OCI-M2 (cell line): ENCODE measurements at regions not wholly inside any gene's neighbourhood (a gene's known extent, or its start where the extent isn't known, plus 50 kb on each side); places are given as distances from the start of the nearest gene placed in this dataset.

ENCODE experiments used
- DNase-seq: peaks from one replicate; lab custom pipeline; 2025; ENCODE audit not compliant: unreplicated experiment; lab: John Stamatoyannopoulos, UW

DNA sequence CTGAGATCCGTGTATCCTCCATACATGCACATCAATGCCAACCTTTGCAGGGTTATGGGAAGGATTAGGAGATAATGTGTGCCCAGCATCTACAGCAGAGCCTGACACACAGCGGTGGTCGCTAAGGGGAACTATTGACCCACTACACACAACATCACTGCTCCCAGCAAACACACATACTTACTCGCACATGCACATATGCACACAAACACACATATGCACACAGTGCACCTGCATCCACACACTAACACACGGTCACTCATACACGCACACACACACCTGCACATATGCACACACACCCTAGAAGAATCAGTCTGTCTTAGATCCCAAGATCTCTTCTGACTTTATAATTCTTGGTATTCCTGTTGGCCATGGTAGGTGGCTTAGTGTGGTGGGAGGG, 118.3 kb downstream of the GYPC start:
- DNase-seq: no peak

DNA sequence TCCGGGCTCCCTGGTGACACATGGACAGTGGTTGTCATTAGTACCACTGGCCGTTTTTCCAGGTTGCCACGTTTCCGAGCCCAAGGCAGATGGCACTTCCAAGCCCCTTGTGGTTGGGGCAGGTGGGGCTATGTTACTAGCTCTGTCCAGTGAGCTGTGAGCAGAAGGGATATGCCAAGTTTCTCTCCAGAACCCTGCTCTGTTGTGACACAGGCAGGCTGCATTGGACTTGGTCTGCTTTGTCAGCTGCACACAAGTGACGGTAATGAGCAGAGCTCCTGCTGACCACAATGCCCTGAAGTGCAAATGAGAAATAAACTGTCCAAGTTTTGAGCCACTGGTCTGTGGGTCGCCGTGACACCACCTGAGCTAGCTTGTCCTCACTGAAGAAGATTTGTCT, 118.8 kb downstream of the GYPC start:
- DNase-seq: no peak

DNA sequence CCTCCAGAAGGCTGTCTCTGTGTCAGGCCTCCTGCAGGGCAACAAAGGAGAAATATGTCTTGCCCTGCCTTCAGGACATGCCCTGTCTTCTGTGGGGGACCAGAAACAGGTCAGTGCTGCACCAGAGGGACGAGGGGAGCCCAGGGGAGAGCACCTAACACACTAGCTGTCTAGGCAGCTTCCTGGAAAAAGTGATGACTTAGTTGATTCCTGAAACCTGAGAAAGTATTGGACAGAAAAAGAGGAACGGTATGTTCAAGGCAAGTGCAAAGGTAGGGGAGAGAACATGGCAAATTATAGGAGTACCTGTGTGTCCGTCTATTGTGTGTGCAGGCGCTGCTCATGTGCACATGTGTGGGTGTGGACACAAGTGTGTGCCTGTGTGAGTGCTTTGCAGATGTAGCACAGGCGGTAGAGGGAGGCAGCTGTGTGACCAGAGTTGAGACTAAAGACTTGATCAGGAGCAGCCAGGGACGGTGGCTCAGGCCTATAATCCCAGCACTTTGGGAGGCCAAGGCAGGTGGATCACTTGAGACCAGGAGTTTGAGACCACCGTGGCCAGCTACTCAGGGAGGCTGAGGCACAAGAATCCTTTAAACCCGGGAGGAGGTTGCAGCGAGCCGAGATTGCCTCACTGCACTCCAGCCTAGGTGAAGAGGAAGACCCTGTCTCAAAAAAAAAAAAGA, 119.5 kb downstream of the GYPC start:
- DNase-seq: no peak

DNA sequence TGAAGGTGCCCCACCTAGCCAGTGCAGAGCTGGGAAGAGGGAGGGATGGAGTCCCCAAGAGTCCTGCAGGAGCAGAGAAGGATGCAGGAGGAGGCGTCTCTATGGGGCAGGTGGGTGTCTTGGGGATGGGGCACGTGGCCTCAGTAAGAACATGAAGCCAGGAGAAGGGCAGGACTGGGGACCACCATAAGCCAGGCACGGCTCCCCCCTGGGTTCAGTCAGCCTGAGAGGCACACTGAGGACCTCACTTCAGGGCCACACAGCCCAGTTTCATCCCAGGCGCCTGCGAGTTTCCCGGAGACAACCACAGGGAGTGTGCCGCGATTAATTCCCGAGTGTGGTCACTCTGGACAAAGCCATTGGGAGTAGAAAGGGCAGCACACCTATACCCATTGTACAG, 120.3 kb downstream of the GYPC start:
- no peak for DNase-seq

DNA sequence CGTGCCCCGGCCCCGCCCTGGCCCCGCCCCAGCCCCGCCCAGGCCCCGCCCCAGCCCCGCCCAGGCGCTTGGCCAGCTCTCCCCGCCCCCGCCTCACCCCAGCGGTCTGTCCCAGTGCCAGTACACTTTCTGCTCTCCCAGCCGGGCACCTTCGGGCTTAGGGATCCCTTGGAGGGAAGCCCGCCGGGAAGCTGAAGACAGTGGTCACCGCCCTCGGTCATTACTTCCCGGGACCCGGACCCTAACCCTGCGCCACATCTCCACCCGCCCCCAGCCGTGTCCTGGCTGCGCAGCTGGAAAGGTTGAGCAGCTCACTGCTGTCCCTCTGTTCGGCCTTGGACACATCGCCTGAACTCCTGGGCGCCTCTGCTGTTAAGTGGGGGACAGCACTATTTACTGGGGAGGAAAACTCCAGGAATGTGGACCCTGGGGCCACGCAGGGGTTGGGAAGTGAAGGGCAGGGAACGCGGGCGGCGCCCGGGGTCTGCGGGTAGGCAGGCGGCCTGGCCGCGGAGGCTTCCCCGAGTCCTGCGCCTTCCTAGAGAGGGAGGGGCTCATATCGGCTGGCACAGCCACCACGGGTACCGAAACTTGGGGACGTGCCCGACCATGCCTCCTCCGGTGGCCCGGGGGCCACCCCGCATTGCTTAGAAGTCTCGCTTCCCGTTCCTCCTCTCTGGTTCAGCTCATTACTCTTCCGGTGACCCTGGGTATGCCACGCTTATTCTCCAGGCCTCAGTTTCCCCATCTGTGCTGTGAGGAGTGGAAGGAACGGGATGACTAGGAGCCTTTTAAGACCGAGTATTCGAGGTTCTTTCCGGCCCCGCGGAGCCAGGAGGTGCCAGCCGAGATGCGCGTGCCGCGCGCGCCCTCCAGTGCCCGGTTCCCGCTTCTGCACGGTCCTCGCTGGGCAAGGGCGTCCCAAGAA, 121.0 kb downstream of the GYPC start:
- DNase-seq: peak; percentile 16

DNA sequence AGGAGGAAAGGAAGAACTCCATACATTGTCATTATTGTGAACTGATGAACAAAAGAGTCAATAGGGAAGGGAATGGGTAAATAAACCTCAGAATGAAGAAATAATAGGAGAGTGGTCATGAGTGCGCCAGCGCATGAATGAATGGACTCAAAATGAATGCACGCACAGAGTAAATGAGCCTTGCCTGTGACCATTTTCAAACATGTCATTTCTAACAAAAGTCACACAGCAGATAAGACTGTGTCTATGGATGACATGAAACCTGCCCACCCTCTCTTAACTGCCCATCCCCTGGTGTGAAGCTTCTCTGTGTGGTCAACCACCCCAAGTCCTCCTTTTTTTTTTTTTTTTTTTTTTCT, 121.1 kb upstream of the TEX51 start:
- no peak for DNase-seq

DNA sequence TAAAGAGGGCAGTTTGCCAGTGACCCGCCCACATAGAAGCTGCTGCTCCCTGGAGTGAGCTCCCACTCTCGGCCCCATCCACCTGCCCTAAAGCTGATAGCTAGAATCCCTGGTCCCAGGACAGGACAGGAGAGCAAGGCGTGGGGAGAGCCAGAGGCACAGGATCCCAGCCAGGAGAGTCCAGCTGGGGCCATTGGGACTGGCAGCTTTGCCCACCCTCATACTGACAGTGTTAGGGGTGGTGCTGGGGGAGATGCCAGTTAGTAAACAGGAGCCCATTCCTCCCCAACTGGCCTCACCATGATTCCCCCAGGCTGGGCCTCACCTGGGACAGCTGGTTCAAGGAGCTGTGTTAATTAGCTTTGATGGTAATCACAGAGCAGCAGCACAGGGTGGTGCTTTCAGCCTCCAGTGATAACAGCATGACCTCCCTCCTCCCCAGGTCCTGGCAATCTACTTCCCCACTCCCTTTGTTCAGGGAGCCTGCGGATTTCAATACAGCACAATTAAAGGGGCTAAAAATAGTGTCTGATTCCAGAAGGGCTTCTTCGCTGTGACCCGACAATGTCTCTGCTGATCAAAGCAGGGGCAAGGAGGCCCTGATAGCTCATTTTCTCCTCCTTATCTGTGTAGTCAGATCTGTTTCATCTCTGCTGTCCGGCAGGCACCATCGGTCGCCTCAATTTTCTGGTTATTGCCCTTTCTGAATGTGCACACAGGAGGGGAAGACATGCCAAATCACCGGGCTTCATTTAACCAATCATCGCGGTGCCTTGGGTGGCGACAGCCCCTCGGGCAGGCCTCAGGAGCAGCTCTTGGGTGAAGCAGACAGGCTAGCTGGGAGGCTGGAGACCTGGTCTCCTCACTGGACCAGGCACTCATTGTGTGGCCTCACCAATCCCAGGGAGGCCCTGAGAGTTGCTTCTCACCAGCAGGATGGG, 119.9 kb upstream of the TEX51 start:
- DNase-seq: no peak

DNA sequence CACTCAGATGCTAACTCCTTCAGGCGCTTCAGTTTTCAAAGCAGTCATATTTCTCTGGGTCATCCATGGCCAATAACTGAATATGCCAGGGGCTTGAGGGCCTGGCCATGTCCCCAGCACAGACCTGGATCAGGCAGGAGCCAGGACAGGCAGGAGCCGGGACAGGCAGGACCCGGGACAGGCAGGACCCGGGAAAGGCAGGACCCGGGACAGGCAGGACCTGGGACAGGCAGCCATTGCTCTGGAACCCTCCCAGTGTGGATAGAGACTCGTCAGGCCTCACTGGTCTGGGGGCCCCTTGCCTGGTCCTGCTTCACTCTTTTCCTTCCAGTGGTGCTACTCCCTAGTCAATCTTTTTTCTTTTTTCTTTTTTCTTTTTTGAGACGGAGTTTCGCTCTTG, 117.5 kb upstream of the TEX51 start:
- DNase-seq: no peak

DNA sequence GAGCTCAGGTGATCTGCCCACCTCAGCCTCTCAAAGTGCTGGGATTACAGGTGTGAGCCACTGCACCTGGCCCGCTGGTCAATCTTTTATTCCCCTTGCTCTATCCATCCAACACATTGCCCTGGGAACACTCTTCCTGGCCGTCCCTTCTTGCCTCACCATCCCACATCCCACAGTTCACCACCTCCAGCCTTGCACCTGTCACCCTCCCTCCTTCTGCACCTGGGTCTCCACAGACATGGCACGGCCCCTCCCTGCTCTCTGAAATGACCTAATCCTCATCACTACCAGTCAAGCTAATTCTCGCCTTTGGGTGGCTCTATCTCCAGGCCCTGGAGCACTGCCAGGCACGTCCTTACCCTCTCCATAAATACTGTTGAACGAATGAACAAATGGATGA, 116.9 kb upstream of the TEX51 start:
- DNase-seq: no peak

DNA sequence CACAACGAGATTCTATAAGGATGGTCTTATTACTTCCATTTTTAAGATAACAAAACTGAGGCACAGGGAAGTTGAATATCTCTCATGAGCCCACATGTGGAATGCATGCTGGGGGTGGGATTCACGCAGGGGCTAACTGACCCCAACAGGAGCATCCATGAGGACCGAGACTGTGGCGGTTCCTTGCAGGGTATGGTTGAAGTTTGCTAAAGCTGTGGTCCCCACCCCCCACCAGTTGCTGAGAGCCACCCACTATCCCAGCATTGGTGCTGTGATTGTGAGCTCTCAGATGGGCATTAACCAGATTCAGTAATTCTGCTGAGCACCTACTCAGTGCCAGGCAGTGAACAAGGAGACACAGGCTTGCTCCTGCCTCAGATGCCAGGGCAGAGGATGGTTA, 116.0 kb upstream of the TEX51 start:
- DNase-seq: no peak

DNA sequence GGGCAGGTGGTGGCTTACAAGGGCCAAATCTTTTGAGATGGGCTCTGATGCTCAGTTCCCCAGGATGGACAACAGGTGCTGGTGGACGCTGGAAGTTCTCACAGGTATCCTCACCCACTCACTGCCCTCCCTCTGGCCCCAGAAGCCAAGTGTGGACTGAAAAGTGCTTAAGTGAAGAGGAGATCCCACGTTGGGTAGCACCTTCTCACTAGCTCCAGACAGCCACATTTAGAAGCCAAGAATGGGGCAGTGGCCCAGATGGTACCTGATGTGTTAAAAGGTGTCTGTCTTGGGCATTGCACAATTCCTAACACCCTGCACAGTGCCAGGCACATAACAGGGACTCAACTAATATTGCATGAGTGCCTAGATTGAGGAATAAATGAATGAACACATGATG, 115.3 kb upstream of the TEX51 start:
- no peak for DNase-seq

DNA sequence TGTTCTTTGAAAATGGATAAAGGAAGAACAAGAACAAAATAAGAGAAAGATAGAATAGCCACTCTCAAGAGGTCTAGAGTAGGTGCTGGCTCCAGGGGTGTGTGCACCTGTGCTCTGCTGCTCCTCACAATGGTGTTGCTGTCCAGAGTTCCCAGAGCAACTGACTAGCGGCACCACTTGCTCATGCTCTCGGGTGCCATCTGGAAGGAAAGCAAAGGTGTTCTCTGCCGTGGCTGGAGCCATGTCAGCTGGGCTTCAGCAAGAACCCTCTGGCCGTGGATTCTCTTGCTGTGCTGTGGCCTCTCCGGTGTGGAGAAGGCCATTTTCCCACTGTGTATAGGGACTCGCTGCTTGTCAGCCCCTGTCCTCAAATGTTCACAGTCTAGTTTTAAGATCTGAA, 114.6 kb upstream of the TEX51 start:
- DNase-seq: no peak

DNA sequence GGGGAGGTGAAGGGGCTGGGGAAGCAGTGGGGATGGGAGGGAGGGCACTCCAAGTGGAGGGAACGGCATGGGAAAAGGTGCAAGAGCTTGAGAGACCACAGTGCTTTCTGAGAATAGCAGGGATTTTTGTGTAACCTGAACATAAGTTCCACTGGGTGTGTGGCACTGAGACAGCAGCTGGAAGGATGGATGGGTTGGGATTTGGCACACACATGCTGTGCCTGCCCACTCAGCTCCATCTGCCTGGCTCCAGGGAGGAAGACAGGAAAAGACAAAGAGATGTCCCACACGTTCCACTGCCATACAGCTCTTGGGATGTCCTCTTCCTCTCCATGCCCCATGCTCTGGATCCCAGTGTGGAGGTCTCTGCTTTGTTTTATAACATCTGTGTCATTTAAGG, 114.1 kb upstream of the TEX51 start:
- DNase-seq: no peak

DNA sequence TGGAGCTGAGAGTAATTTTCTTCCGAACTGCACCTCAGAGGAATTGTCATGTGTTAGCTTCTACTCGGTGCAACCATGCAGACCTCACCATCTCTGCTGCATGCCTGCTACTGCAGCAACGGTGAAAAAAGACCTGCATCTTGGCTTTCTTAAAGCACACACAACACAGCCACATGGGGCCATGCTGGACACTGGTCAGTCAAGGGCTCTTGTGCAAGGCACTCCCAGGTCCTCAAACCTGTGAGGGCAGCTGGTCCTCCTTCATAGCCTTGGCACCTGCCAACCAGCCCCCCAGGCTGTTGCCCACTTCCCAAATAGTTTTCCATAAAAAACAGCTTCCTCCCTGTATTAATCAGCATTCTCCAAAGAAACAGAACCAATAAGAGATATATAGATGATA, 113.5 kb upstream of the TEX51 start:
- DNase-seq: no peak

DNA sequence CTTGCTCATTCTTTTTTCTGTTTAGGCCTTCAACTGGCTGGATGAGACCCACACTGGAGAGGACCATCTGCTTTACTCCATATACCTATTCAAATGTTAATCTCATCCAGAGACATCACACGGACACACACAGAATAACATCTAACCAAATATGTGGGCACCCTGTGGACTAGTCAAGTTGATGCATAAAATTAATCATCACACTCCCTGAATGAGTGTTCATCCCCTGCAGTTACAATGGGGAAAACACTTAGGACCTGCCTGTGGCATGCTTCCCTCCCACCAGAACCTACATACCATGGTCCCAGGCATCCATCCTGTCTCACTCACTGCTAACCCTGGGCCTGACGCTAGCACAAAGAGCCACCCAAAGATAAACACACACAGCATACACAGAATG, 112.8 kb upstream of the TEX51 start:
- no peak for DNase-seq

DNA sequence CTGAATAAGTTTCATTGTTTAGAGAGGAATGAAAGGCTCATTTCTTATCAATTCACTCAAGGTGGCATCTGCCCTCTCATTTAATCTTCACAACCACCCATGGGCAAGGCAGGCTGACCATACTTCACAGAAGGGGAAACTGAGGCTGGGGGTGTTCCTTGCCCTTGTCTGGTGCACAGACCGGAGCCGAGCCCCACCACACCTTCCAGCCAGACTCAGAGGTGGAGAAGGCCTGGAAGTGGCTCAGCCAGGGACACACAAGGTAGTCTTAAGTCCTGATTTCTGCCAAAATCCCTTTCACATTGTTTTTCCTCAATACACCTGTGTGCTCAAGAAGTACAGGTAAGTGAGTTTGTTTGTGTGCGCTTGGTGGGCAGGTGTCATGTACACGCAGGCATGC, 111.9 kb upstream of the TEX51 start:
- DNase-seq: no peak

DNA sequence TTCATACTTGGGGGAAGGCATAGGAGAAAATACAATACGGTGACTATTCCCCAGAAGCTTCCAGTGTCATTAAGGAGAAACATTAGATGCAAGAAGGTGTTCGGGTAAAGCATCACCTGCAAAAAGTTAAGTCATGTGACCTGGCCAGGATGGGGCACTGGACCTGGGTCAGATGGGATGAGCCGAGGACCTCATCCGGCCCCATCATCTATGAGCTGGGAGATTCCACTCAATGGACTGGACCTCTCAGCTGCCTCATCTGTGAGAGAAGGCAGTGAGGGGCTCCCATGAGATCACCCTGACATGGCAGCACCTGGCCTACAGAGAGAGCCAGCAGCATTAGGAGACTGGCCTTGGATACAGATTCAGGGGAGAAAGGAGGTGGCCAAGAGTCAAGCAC, 111.4 kb upstream of the TEX51 start:
- no peak for DNase-seq

DNA sequence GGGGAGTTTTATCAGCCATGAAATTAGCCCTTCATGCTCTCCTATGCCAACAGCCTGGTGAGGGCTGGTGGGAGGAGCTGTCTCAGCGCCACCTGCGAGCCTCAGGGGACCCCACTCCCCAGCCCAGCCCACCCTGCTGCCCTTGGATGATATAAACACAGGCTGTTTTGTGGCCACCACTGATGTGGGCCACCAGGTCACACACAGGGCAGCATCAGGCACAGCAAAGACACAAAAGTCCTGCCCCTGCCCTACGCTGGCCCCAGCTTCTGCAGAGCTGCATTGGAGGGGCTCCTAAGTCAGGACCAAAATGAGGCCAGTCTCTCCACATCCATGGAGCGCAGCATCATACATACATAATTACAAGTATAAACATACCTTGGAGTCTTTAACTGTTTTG, 110.6 kb upstream of the TEX51 start:
- no peak for DNase-seq

DNA sequence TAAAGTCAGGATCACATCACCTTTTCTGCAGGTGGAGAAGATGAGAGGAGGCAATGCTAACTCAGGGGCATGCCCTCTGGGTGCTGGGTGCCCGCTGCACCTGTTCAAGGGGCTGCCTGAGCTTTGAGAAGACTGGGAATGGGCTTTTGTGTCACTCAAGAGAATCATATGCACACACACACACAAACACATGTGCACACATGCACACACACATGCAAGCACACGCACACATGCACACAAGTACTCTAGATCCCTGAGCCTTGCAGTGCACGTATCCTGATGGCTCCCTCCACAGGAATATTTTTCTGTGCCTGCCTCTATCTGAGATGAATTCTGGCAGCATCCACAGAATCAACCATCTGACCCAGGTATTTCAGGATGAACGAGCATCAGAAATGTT, 110.0 kb upstream of the TEX51 start:
- DNase-seq: no peak

DNA sequence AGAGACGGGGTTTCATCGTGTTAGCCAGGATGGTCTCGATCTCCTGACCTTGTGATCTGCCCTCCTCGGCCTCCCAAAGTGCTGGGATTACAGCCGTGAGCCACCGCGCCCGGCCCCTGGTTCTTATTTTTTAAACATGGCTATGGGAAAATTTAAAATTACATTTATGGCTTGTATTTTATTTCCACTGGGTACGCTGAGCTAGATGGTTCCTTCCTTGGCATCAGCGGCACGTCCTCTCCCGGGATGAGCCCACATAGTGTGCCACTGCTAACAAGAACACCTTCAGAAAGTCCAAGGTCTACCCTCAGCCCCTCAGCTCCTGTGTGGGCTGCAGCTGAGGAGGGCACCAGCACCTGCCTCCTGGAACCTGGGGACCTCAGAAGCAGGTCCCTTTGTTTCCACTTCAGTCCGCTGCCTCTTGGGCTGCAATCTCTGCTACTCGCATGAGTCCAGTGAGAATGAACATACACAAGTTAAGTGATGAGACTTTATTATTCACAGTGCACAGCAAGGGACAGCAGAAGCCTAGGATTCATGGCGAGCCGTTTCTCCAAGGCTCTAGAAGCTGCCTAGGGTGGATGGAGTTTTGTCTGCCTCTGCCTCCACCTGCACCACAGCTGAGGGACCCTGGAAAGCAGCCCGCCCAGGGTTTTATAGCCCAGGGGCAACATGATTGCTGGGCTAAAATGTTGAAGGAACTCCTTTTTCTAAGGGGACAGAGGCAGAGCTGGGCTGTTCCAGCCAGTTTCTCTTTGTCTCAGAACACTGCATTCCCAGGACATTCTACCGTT, 107.5 kb upstream of the TEX51 start:
- no peak for DNase-seq

DNA sequence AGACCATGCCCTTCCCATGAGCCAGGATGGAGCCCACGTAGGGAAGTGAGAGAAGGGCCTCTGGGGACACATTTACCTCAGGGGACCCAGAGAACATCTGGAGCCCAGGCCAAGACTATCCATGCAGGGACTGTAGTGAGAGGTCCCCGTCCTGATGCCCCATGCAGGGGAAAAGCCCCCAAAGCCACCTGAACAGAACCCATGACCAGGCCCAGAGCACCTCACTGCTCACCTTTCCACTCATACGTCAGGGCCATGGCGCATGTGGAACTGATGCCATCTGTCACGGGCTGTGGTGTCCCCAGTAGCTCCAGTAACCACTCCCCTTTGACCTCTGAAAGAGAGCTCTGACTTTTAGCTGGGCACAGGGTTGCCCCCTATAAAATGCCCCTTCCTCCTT, 106.5 kb upstream of the TEX51 start:
- no peak for DNase-seq
